GM23248 (cell line): ENCODE measurements at regions not wholly inside any gene's neighbourhood (a gene's known extent, or its start where the extent isn't known, plus 50 kb on each side); places are given as distances from the start of the nearest gene placed in this dataset.

Experiments
- EZH2 ChIP-seq: fragments of 200-600 bp; sonication (generic); IDR thresholded peaks from 2 replicates; pipeline ENCODE4 v1.6.1; 2018; ENCODE audit warnings: antibody characterized with exemption, mild to moderate bottlenecking; ENCODE audit not compliant: insufficient read depth, poor library complexity, severe bottlenecking
- EZH2phosphoT487 ChIP-seq: fragments of 200-600 bp; sonication (generic); IDR thresholded peaks from 2 replicates; pipeline ENCODE4 v1.6.1; 2018; ENCODE audit warnings: antibody characterized with exemption, moderate library complexity, mild to moderate bottlenecking, low read depth; ENCODE audit not compliant: insufficient read depth

- TF ChIP-seq EZH2 (no peak), EZH2phosphoT487 (no peak)
These were observed 304.9 kb downstream of the TDRD3 start for GRCh38 chr13:60701895-60702294.
